ENCODE measurements at regions not wholly inside any gene's neighbourhood (a gene's known extent, or its start where the extent isn't known, plus 50 kb on each side); places are given as distances from the start of the nearest gene placed in this dataset.

- no peak for DNase-seq
These were observed 392.5 kb downstream of the TMEM167A start for GRCh38 chr5:82684659-82685058.

DNA sequence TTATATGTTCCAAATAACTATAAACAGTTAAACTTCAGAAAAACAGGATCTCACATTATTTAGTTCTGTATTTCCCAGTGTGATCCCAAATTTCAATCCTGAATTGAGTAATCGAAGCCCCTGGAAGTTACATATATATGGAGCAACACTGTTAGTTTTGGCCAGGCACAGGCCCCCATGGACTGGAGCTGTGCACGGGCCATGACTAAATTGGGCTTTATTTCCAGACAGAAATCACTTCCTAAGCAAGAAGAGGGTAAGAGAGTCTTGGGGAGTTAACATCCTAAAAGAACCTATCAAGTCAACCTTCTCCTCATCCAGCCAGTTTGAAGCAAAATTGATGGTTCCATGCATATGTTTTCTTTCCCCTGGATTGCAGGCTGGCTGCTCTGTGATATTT, 393.0 kb downstream of the TMEM167A start:
- no peak for DNase-seq

DNA sequence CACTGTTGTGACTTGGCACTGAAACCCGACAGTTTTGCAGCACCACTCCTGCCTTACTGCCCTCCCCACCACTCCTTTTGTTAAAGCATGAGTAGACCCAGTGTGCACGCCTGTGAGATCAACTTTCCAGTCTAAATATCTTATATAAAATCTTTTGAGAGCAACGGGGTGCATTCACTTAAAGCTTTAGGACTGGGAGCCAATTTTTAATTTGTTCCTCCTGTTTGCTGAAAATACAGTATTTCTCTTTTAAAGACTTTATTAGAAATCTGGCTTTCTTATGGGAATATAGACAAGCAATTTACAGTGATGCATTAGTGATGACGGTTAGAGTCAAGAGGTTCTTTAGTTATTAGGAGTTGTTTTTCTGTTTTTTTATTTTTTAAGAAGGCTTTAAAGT, 397.5 kb downstream of the TMEM167A start:
- DNase-seq, result no peak

DNA sequence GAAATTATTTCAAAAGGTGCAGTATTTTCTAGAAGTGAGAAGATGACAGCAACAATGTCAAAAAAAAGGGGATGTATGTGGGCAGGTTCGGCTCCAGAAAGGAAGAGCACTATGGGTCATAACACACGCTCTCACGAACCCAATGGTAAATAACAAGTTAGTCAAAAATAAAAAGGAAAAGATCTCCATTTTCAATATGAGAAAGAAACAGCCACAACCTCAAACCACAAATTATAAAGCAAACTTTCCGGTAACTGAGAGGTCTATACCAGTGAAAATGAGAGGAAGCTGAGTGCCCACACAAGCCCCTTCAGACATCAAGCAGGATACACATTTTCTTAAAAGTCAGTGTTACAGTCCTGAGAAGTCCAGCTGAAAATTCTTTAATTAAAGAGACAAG, 398.5 kb upstream of the RPS23 start:
- DNase-seq, result peak; percentile 48

DNA sequence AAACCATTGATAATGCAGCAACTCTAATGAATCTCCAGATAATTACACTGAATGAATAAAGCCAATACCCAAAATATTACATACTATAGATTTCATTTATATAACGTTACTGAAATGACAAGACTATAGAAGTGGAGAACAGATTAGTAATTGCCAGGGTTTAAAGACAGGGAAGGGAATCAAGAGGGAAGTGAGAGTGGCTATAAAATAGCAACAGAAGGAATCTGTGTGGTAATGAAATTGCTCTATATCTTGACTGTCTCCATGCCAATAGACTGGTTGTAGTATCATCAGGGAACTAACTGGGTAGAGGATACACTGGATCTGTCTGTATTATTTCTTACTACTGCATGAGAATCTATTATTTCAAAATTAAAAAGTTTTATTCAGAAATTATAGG, 396.5 kb upstream of the RPS23 start:
- DNase-seq, result no peak

DNA sequence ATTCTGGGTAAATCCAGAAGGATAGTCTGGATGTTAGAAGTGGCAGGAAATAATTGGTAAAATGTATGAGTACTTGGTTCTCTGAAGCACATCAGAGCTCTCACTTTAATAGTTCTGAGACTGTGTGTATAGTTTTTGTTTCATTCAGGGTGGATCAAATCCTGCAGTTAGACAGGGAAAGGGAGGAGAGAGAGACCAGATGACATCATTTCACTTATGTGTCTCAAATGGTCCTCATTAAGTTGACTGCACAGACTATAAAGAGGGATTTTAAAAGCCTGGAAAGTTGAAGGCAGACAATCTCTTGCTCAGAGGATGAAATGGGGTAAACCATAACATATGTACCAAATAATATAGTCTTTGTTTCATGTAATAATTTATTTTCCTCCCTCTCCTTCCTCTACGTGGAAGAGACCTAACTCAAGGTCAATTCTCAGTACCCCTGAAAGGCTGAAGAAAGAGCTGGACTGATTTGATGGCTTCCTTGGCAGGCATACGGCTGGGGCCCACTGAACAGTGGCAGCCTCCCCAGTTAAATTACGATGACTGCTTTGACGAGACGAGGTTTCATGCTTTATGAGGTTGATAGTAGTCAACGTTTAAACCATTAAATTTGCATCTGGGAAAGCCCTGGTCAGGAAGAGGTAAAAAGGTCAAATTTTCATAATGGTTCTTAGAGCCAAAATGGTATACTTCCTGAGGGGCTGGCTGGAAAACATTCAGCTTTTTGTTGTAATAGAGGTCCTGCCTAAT, 395.1 kb upstream of the RPS23 start:
- no peak for DNase-seq

- no peak for DNase-seq
These were observed 392.5 kb upstream of the RPS23 start for GRCh38 chr5:82670692-82671091.

- no peak for DNase-seq
These were observed 391.6 kb upstream of the RPS23 start for GRCh38 chr5:82669720-82670119.

DNA sequence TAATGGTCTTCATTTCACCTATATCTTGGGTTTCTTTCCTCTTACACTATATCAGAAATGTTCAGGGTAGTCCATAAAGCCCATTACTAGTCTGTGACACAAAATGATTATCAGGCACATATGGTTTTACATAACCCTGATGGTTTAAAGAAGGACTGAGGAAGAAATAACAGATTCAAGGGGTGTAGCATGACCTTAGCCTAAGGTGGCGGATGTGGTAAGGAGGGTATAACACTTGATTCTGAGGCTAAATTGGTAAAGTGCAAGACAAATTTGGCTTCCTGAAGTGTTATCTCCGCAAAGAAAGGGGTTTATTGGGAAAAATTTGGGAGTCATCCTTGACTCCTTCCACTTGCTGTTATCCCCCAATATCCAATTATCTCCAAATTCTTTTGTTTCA, 388.2 kb upstream of the RPS23 start:
- no peak for DNase-seq

DNA sequence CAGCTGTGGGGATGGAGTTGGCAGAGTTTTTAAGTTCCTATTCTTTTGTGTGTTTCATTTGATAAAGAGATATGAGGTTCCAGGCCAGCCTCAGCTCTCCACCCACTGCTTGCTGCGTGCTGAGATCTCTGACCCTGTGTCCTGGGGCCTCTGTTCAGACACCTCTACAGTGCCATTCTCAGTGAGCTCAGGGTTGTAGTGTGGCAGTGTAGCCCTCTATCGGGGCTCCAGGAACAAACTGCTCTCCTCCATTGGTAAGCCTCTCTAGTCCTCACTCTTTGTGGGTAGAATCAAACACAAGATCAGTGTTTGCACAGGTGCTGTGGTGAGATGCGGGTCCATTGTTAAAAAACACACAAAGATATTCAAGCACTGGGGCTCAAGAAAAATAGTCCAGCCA, 386.6 kb upstream of the RPS23 start:
- no peak for DNase-seq

DNA sequence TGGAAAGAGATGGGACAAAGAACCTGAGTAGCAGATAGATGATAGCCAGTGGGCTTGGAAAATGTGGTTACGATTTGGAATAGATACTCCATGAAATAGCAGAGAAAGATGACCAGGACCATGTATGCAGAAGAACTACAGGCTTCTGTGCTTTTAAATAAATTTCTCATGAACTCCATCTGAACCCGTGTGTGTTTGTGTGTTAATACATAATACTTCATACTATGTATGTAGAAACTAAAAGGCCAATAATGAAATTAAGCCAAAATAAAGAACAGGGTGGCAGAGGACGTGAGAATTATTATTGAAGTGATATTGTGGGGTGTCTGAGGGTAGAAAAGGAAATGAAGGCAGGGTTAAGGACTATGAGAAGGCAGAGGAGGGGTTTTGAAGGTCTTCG, 385.1 kb upstream of the RPS23 start:
- no peak for DNase-seq

DNA sequence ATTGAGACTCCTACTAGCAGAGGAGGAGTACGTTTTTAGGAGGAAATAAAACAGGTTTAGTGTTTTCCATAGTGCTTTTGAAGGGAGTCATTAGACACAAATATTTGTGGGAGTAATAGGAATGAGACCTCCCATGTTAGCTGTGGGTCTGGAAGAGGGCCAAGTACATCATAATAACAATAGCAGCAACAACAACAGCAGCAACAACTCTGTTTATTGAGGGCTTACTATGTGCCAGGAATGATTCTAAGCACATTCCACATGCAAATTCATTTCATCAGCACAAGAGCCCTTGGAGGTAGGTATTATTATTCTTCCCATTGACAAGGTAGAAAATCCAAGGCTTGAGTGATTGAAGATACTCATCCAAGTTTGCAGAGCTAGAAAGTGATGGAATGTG, 384.2 kb upstream of the RPS23 start:
- DNase-seq, result no peak

DNA sequence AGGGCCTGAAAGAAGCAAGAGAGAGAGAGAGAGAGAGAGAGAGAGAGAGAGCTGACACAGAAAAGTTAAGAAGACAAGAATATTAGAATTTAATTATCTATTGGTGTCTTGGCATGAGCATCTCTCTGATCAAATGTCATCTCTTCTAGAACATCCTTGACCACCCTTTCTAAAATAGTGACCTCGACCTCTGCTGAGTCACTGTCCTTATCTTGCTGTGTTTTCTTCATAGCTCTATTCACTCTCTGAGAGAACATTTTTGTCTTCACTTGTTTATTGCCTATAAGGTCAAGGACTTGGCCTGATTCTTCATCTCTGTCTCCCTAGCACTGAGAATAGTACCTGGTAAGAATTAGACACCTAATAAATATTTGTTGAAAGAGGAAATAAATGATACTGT, 383.8 kb upstream of the RPS23 start:
- no peak for DNase-seq

DNA sequence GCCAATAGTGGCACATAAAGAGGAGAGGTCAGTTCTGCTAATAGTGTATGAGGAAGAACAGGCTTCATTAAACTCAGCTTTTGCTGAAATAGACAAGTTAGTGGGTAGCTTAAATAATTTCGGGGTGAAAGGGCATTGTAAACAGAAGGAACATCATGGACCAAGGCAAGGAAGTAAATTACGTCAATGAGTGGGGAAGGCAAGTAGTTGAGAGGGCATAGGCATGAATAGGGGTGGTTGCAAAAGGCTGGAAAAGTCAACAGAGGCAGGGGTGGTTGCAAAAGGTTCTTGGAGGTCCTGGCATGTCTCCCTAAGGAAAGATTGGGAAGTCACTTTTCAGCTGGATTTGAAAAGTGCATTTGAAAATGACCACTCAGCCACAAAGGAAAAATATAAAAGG, 383.3 kb upstream of the RPS23 start:
- no peak for DNase-seq

GRCh38 chr5:82659115-82659514, 381.0 kb upstream of the RPS23 start:
- DNase-seq, result no peak

- no peak for DNase-seq
These were observed 379.0 kb upstream of the RPS23 start for GRCh38 chr5:82657033-82657699.

- no peak for DNase-seq
These were observed 378.2 kb upstream of the RPS23 start for GRCh38 chr5:82656341-82656761.

GRCh38 chr5:82655078-82655477, 376.9 kb upstream of the RPS23 start:
- no peak for DNase-seq

- DNase-seq, result no peak
These were observed 371.8 kb upstream of the RPS23 start for GRCh38 chr5:82649943-82650342.

- DNase-seq, result no peak
These were observed 366.6 kb upstream of the RPS23 start for GRCh38 chr5:82644766-82645165.

GRCh38 chr5:82644229-82644628, 366.1 kb upstream of the RPS23 start:
- no peak for DNase-seq

- no peak for DNase-seq
These were observed 364.2 kb upstream of the RPS23 start for GRCh38 chr5:82642313-82642712.

DNA sequence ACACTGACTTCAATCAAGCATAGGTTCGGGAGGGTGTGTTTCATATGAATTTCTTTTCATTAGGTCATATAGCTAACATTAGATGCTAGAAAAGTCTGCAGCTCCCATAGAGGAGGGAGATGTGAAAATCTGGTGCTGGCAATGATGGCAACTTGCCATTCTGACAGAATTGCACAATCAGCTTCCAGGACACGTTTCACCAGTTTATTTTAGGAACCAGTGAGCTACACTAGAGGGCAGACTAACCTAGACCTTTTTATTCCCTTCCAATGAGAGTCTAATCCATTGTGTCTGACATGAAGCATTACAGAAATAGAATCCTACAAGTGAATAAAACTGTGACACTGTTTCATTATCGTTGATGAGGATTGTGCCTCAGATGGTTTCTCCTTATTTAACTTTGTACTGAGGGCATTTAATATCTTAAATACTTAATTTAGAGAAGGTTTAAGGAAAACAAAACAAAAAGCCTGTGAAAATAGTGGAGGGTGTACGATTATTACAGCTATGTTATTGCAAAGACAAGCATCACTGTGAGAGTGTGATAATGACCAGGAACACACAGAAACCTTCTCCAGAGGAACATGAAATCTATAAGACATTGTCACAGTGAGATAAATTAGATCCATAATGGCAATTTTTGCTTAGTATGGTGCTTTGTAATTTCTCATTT, 363.3 kb upstream of the RPS23 start:
- peak; percentile 41 for DNase-seq

DNA sequence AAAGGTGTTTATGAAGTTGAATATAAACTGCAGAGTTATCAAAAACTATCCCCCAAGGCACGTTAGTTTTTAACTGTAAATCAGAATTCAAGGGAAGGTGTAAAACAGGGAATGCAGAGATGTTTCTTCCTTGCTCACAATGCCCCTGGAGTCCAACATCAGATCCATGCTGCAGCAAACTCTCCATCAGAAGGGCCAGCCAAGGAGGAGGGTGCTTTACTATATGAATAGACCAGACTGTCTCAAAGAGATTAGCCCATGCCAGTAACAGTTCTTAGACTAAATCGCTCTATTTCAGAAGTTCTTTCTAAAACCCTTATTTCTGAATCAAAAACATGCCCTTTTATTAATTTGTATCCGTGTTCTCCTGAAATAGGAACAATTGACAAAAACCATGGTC, 362.8 kb upstream of the RPS23 start:
- DNase-seq, result no peak
